ENCODE measurements at regions not wholly inside any gene's neighbourhood (a gene's known extent, or its start where the extent isn't known, plus 50 kb on each side); places are given as distances from the start of the nearest gene placed in this dataset.
"Not testable (repeated sequence)": the region's sequence is repeated elsewhere in the genome, so short reads cannot be mapped to it uniquely, and the experiment has no call there.

DNA sequence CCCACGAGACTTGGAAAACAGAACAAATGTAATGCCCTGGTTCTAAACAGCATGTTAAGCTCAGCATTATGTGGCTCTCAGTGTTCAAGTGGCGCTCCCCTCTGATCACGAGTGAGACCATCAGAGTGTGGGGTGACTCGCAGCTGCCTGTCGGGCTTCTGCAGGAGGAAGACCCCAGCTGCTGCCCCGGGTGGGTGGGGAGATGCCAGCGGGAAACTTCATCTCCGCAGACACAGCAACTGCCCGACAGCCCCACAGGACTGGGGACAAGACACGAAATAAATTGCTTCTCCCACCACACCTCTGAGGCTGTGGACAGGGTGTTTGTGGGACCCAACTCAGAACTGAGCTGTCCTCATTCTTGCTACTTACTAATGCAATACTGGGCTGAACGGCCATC is 126.3 kb upstream of the KIF5B start:
- Histone ChIP-seq H3K36me3 (ENCODE audit: control insufficient read depth in 2 of 3, insufficient read depth in 3 of 3, low read length in 3 of 3) (no peaks in the 10 kb centered on the region), H3K4me3 (ENCODE audit: low read length in 3 of 3) (no peak overlapping the region), H3K9me3 (ENCODE audit: control insufficient read depth in 2 of 3, insufficient read depth in 1 of 3, low read length in 3 of 3) (no peaks in the 10 kb centered on the region), H3K9ac (ENCODE audit: low read length in 3 of 3) (no peak overlapping the region), H3K27ac (ENCODE audit: low read depth in 2 of 2, low read length in 2 of 2) (no peak overlapping the region), H3K27me3 (ENCODE audit: control insufficient read depth, insufficient read depth, low read length) (no peaks in the 10 kb centered on the region), H3K4me1 (ENCODE audit: control insufficient read depth in 2 of 3, insufficient read depth in 2 of 3, low read depth in 1 of 3, low read length in 3 of 3) (no peaks in the 10 kb centered on the region)
- FAIRE-seq (no peak), DNase-seq (no peak)
- TF ChIP-seq, protein P1, sequence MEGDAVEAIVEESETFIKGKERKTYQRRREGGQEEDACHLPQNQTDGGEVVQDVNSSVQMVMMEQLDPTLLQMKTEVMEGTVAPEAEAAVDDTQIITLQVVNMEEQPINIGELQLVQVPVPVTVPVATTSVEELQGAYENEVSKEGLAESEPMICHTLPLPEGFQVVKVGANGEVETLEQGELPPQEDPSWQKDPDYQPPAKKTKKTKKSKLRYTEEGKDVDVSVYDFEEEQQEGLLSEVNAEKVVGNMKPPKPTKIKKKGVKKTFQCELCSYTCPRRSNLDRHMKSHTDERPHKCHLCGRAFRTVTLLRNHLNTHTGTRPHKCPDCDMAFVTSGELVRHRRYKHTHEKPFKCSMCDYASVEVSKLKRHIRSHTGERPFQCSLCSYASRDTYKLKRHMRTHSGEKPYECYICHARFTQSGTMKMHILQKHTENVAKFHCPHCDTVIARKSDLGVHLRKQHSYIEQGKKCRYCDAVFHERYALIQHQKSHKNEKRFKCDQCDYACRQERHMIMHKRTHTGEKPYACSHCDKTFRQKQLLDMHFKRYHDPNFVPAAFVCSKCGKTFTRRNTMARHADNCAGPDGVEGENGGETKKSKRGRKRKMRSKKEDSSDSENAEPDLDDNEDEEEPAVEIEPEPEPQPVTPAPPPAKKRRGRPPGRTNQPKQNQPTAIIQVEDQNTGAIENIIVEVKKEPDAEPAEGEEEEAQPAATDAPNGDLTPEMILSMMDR (IDR thresholded peaks at IDR 0.05; ENCODE audit: borderline replicate concordance, extremely low read depth, insufficient read depth) = no peak
- intact Hi-C loops (cut with DNase I) = no loop called here

DNA sequence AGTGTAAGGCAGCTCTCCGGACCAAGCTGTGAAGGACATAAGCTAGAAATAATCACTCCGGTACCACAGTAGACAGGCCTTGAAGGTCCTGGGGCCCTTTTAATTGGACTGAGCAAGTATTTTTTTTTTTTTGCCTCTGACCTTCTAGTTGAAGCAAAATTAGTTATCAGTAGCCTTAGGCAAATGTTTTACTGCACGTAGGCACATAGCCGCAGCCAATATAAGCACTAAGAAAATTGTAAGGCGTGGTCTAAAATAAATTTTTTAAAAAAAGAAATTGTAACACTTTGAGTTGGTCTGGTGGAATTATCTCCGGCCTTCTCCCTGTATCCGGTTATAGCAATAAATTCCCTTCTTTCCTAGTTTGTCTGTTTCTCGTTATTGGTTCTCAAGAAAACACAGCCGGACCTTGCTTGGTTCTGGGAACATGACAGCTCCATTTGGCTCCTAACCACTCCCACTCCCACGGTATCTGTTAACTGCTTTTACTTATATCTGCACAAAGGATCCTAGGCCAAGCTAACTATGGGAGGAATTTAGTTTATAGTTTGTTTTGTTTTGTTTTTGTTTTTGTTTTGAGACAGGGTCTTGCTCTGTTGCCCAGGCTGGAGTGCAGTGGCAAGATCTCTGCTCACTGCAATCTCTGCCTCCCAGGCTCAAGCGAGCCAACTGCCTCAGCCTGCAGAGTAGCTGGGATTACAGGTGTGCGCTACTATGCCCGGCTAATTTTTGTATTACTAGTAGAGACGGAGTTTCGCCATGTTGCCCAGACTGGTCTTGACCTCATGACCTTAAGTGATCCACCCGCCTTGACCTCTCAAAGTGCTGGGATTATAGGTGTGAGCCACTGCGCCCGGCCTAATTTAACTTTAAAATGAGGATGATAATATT is 124.4 kb upstream of the KIF5B start:
- H3K4me3 ChIP-seq (ENCODE audit: low read length in 3 of 3) = no peak overlapping the region
- H3K27ac ChIP-seq (ENCODE audit: low read depth in 2 of 2, low read length in 2 of 2) = no peak overlapping the region
- H3K36me3 ChIP-seq (ENCODE audit: control insufficient read depth in 2 of 3, insufficient read depth in 3 of 3, low read length in 3 of 3) = no peaks in the 10 kb centered on the region
- no peak for FAIRE-seq
- H3K4me1 ChIP-seq (ENCODE audit: control insufficient read depth in 2 of 3, insufficient read depth in 2 of 3, low read depth in 1 of 3, low read length in 3 of 3) = no peaks in the 10 kb centered on the region
- no peaks in the 10 kb centered on the region for H3K9me3 ChIP-seq (ENCODE audit: control insufficient read depth in 2 of 3, insufficient read depth in 1 of 3, low read length in 3 of 3)
- H3K27me3 ChIP-seq (ENCODE audit: control insufficient read depth, insufficient read depth, low read length) = no peaks in the 10 kb centered on the region
- no peak overlapping the region for H3K9ac ChIP-seq (ENCODE audit: low read length in 3 of 3)
- TF ChIP-seq, protein P1 (IDR thresholded peaks at IDR 0.05; ENCODE audit: borderline replicate concordance, extremely low read depth, insufficient read depth) = no peak
- DNase-seq = peak in 2 of 5 donors; percentile 35 to 37
- intact Hi-C loops (cut with DNase I) = no loop called here

DNA sequence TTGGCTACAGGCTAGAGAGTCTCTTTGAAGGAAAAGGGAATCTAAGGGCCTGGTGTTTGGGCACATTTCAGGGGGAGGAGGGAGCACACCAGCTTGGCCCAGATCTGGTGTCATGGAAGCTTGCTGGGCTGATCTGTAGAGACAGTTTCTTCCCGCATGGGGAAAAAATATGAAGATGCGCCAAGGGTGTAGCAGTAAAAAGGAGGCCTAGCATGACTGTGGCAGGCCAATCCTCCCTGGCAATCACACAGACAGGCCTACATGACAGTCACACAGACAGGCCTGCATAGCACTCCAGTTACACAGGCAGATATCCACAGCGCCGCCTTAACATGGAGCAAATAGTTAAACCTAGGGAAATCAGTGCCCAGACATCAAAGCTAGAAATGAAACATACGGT is 123.6 kb upstream of the KIF5B start:
- H3K27ac ChIP-seq (ENCODE audit: low read depth in 2 of 2, low read length in 2 of 2) = no peak overlapping the region

DNA sequence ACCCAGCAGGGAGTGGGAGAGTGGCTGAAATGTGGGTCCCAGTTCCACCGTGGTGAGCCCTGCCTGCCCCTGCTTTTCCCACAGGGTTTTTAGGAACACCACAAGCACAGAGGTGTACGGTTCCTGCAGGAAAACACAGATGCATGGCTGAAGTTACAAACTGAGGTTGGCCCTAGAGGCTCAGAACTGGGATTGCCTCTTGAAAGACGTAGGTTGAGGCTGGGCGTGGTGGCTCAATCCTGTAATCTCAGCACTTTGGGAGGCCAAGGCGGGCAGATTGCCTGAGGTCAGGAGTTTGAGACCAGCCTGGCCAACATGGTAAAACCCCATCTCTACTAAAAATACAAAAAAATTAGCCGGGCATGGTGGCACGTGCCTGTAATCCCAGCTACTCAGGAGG is 121.4 kb upstream of the KIF5B start:
- intact Hi-C loops (cut with DNase I); H3K4me3 ChIP-seq (ENCODE audit: low read length in 3 of 3); H3K9ac ChIP-seq (ENCODE audit: low read length in 3 of 3); H3K27me3 ChIP-seq (ENCODE audit: control insufficient read depth, insufficient read depth, low read length); H3K36me3 ChIP-seq (ENCODE audit: control insufficient read depth in 2 of 3, insufficient read depth in 3 of 3, low read length in 3 of 3); H3K4me1 ChIP-seq (ENCODE audit: control insufficient read depth in 2 of 3, insufficient read depth in 2 of 3, low read depth in 1 of 3, low read length in 3 of 3); FAIRE-seq; DNase-seq; H3K9me3 ChIP-seq (ENCODE audit: control insufficient read depth in 2 of 3, insufficient read depth in 1 of 3, low read length in 3 of 3); H3K27ac ChIP-seq (ENCODE audit: low read depth in 2 of 2, low read length in 2 of 2): not testable (repeated sequence)

More for the DNA sequence above, 123.6 kb upstream of the KIF5B start:
- H3K27me3 ChIP-seq (ENCODE audit: control insufficient read depth, insufficient read depth, low read length) = no peaks in the 10 kb centered on the region
- no peak overlapping the region for H3K4me3 ChIP-seq (ENCODE audit: low read length in 3 of 3)
- no peaks in the 10 kb centered on the region for H3K4me1 ChIP-seq (ENCODE audit: control insufficient read depth in 2 of 3, insufficient read depth in 2 of 3, low read depth in 1 of 3, low read length in 3 of 3)
- DNase-seq (no peak), FAIRE-seq (no peak)
- H3K36me3 ChIP-seq (ENCODE audit: control insufficient read depth in 2 of 3, insufficient read depth in 3 of 3, low read length in 3 of 3) = no peaks in the 10 kb centered on the region
- no peak overlapping the region for H3K9ac ChIP-seq (ENCODE audit: low read length in 3 of 3)
- TF ChIP-seq, protein P1 (IDR thresholded peaks at IDR 0.05; ENCODE audit: borderline replicate concordance, extremely low read depth, insufficient read depth) = no peak
- no peaks in the 10 kb centered on the region for H3K9me3 ChIP-seq (ENCODE audit: control insufficient read depth in 2 of 3, insufficient read depth in 1 of 3, low read length in 3 of 3)
- intact Hi-C loops (cut with DNase I) = no loop called here

Measured in kidney (tissue), 13 donors.